NCI-H2227 treated with DMSO at 0.1 percent for 48 hours (cell line): ENCODE measurements at regions not wholly inside any gene's neighbourhood (a gene's known extent, or its start where the extent isn't known, plus 50 kb on each side); places are given as distances from the start of the nearest gene placed in this dataset.

ENCODE experiments used
- DNase-seq: peaks from one replicate; lab custom pipeline; 2025; lab: John Stamatoyannopoulos, UW

- no peak for DNase-seq
Measured at GRCh38 chr13:40118337-40118736, 462.9 kb downstream of the COG6 start.

- DNase-seq = no peak
Measured at GRCh38 chr13:40119852-40120251, 464.4 kb downstream of the COG6 start.

- DNase-seq = no peak
Measured at GRCh38 chr13:40120288-40120687, 464.8 kb downstream of the COG6 start.

- no peak for DNase-seq
Measured at GRCh38 chr13:40120781-40121180, 465.3 kb downstream of the COG6 start.

GRCh38 chr13:40121722-40122121 lies 466.3 kb downstream of the COG6 start:
- DNase-seq = no peak

- no peak for DNase-seq
Measured at GRCh38 chr13:40123962-40124632, 468.6 kb downstream of the COG6 start.

GRCh38 chr13:40124633-40125015 lies 469.2 kb downstream of the COG6 start:
- DNase-seq = no peak

- no peak for DNase-seq
Measured at GRCh38 chr13:40125336-40125735, 469.9 kb downstream of the COG6 start.

GRCh38 chr13:40126306-40127085 lies 471.0 kb downstream of the COG6 start:
- DNase-seq = no peak

GRCh38 chr13:40127476-40127875 lies 472.0 kb downstream of the COG6 start:
- no peak for DNase-seq

- DNase-seq = no peak
Measured at GRCh38 chr13:40127925-40128324, 472.5 kb downstream of the COG6 start.

- no peak for DNase-seq
Measured at GRCh38 chr13:40129467-40129866, 474.0 kb downstream of the COG6 start.

- DNase-seq = no peak
Measured at GRCh38 chr13:40130871-40131636, 475.6 kb downstream of the COG6 start.

- DNase-seq = no peak
Measured at GRCh38 chr13:40132249-40132648, 476.8 kb downstream of the COG6 start.

- no peak for DNase-seq
Measured at GRCh38 chr13:40136896-40137295, 481.4 kb downstream of the COG6 start.

GRCh38 chr13:40137400-40137799 lies 481.9 kb downstream of the COG6 start:
- no peak for DNase-seq

- no peak for DNase-seq
Measured at GRCh38 chr13:40139896-40140520, 484.5 kb downstream of the COG6 start.

- DNase-seq = no peak
Measured at GRCh38 chr13:40141859-40142555, 486.5 kb downstream of the COG6 start.

- DNase-seq = no peak
Measured at GRCh38 chr13:40143106-40143505, 487.6 kb downstream of the COG6 start.

- DNase-seq = no peak
Measured at GRCh38 chr13:40143559-40143958, 488.1 kb downstream of the COG6 start.

- no peak for DNase-seq
Measured at GRCh38 chr13:40145139-40145538, 489.7 kb downstream of the COG6 start.

- no peak for DNase-seq
Measured at GRCh38 chr13:40146063-40146462, 490.6 kb downstream of the COG6 start.
